HepG2 (cell line): ENCODE measurements at regions not wholly inside any gene's neighbourhood (a gene's known extent, or its start where the extent isn't known, plus 50 kb on each side); places are given as distances from the start of the nearest gene placed in this dataset.

Experiments used
- ATF2 ChIP-seq: sonication (generic); formaldehyde crosslinking; IDR thresholded peaks from 2 replicates; pipeline ENCODE4 v1.4.0; 2020; ENCODE audit warnings: missing genetic modification reagents
- CEBPZ ChIP-seq: IDR thresholded peaks from 2 replicates; pipeline ENCODE4 v1.6.1; 2012; ENCODE audit warnings: low read length, improper control_type of control experiment
- CTCF ChIP-seq: sonication (generic); formaldehyde crosslinking; IDR thresholded peaks from 2 replicates; pipeline ENCODE4 v1.5.0; 2020; ENCODE audit warnings: mild to moderate bottlenecking, missing genetic modification reagents, moderate library complexity
- HIVEP1 ChIP-seq: sonication (generic); formaldehyde crosslinking; IDR thresholded peaks from 2 replicates; pipeline ENCODE4 v1.4.0; 2020; ENCODE audit warnings: mild to moderate bottlenecking, missing genetic modification reagents
- NFAT5 ChIP-seq: sonication (generic); formaldehyde crosslinking; IDR thresholded peaks from 2 replicates; pipeline ENCODE4 v1.4.0; 2020; ENCODE audit warnings: missing genetic modification reagents
- NFKBIZ ChIP-seq: IDR thresholded peaks from 2 replicates; pipeline ENCODE4 v1.6.1; 2018; ENCODE audit warnings: missing genetic modification reagents, missing compliant biosample characterization
- TRIM22 ChIP-seq: fragments of 450-650 bp; IDR thresholded peaks from 2 replicates; pipeline ENCODE4 v1.6.1; 2017
- YEATS4 ChIP-seq: sonication (generic); formaldehyde crosslinking; IDR thresholded peaks from 2 replicates; pipeline ENCODE4 v1.4.0; 2020; ENCODE audit warnings: missing genetic modification reagents, borderline replicate concordance
- ZBTB2 ChIP-seq: sonication (generic); formaldehyde crosslinking; IDR thresholded peaks from 2 replicates; pipeline ENCODE4 v1.8.0; 2022; ENCODE audit warnings: low read depth, missing genetic modification reagents
- ZFP41 ChIP-seq: sonication (generic); formaldehyde crosslinking; IDR thresholded peaks from 2 replicates; pipeline ENCODE4 v1.4.0; 2020; ENCODE audit warnings: mild to moderate bottlenecking, missing genetic modification reagents, borderline replicate concordance
- ZNF580 ChIP-seq: IDR thresholded peaks from 2 replicates; pipeline ENCODE4 v1.6.1; 2016; ENCODE audit warnings: low read depth, borderline replicate concordance
- ZNF776 ChIP-seq: sonication (generic); formaldehyde crosslinking; IDR thresholded peaks from 2 replicates; pipeline ENCODE4 v1.4.0; 2020; ENCODE audit warnings: mild to moderate bottlenecking, missing genetic modification reagents

- TF ChIP-seq ZNF776 (CRISPR knock-in tag) (no peak), TRIM22 (no peak), ZBTB2 (CRISPR knock-in tag) (no peak), NFKBIZ (CRISPR knock-in tag) (no peak), ZFP41 (CRISPR knock-in tag) (no peak), CEBPZ (no peak), CTCF (CRISPR knock-in tag) (no peak), ATF2 (CRISPR knock-in tag) (no peak), NFAT5 (CRISPR knock-in tag) (no peak), HIVEP1 (CRISPR knock-in tag) (no peak), YEATS4 (CRISPR knock-in tag) (no peak), ZNF580 (CRISPR knock-in tag) (no peak)
Observed at GRCh38 chr18:2330764-2331163, 240.5 kb downstream of the METTL4 start.
